ENCODE measurements at regions not wholly inside any gene's neighbourhood (a gene's known extent, or its start where the extent isn't known, plus 50 kb on each side); places are given as distances from the start of the nearest gene placed in this dataset.

- no peak for TF ChIP-seq REST (IDR thresholded peaks at IDR 0.05; ENCODE audit: insufficient read depth in 1 of 2, low read depth in 2 of 2, low read length in 2 of 2)
- no peak for TF ChIP-seq TAF1 (IDR thresholded peaks at IDR 0.05; ENCODE audit: borderline replicate concordance, insufficient read depth, low read length)
- no peak for TF ChIP-seq SIN3A (IDR thresholded peaks at IDR 0.05; ENCODE audit: borderline replicate concordance, insufficient read depth, low read length)
These were observed 139.1 kb upstream of the PPP2R2B start for GRCh38 chr5:147017621-147018020.

Data from PFSK-1 (cell line).